Cardiac fibroblast (primary cell): ENCODE measurements at regions not wholly inside any gene's neighbourhood (a gene's known extent, or its start where the extent isn't known, plus 50 kb on each side); places are given as distances from the start of the nearest gene placed in this dataset.
"Not testable (repeated sequence)": the region's sequence is repeated elsewhere in the genome, so short reads cannot be mapped to it uniquely, and the experiment has no call there.

Experiments used
- DNase-seq, 2 donors: peaks; one replicate each; pipeline versions ENCODE4 v3.0.0 to v3.0.0-alpha.2; 2010; ENCODE audit warnings: low read depth in 2 of 2
- H3K4me3 ChIP-seq, 2 donors: replicated peaks in 1 of 2; 1 replicate in 1 of 2; 2 replicates in 1 of 2; pipeline ENCODE4 v1.5.1; 2011; ENCODE audit warnings: low read depth in 2 of 2, low read length in 2 of 2, mild to moderate bottlenecking in 2 of 2, moderate library complexity in 1 of 2
- TF ChIP-seq, protein P1 (sequence below): IDR thresholded peaks from one replicate; pipeline ENCODE4 v1.5.1; 2011; ENCODE audit warnings: low read depth, mild to moderate bottlenecking, low read length, inconsistent platforms

DNA sequence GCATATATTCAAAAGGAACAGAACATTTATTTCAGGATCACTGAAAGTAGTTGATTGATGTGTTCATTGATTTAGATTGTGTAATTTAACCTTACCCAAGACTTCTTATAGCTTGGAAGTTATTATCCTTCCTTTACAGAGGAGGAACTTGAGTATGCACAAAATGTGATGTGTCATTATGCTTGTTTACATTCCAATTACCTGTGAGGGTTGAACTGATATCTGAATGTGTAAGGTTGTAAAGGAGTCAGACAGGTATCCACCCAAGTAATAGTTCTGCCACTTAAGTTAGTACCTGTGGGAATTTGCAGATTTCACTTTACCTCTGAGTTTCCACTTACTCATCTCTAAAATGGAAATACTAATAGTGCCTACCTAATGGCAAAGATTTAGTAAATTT is 668.2 kb downstream of the DOK5 start:
- DNase-seq: no peak
- no peak overlapping the region for H3K4me3 ChIP-seq
- TF ChIP-seq, protein P1, sequence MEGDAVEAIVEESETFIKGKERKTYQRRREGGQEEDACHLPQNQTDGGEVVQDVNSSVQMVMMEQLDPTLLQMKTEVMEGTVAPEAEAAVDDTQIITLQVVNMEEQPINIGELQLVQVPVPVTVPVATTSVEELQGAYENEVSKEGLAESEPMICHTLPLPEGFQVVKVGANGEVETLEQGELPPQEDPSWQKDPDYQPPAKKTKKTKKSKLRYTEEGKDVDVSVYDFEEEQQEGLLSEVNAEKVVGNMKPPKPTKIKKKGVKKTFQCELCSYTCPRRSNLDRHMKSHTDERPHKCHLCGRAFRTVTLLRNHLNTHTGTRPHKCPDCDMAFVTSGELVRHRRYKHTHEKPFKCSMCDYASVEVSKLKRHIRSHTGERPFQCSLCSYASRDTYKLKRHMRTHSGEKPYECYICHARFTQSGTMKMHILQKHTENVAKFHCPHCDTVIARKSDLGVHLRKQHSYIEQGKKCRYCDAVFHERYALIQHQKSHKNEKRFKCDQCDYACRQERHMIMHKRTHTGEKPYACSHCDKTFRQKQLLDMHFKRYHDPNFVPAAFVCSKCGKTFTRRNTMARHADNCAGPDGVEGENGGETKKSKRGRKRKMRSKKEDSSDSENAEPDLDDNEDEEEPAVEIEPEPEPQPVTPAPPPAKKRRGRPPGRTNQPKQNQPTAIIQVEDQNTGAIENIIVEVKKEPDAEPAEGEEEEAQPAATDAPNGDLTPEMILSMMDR: no peak

DNA sequence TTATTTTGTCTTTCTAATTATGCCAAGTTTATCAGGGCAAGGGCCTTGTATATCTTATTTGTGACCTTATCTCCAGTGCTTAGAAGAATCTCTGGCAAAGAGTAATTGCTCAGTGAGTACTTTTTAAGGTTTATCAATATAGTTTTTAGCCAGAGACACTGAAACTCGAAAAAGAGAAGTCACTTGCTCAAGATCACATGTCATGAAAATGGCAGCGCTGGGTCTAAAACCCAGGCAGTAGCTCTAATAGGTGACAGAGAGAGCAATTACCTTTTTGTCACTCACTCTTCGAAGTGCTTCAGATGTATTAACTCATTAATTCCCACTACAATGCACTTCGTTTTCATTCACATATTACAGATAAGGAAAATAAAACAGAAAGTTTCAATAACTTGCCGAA is 667.5 kb downstream of the DOK5 start:
- DNase-seq: no peak
- no peak overlapping the region for H3K4me3 ChIP-seq
- TF ChIP-seq, protein P1: no peak

DNA sequence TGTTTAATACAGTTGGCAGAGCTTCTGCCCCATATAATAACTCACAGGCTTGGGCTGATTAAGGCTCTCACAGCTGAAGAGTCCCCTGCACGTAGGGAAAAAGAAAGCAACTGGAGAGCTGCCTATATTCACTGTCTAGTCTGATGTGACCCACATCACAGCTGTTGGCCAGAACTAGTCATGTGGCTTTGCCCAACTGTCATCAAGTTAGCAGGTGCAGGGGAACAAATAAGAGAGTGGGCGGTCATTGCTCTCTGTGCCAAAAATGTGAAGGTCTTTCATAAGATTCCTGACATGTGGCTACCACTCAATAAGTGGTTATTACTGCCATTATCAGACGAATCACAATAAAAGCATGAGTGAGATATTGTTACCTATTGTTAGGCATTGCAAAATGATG is 665.2 kb downstream of the DOK5 start:
- DNase-seq: no peak
- H3K4me3 ChIP-seq: no peak overlapping the region
- TF ChIP-seq, protein P1: no peak

DNA sequence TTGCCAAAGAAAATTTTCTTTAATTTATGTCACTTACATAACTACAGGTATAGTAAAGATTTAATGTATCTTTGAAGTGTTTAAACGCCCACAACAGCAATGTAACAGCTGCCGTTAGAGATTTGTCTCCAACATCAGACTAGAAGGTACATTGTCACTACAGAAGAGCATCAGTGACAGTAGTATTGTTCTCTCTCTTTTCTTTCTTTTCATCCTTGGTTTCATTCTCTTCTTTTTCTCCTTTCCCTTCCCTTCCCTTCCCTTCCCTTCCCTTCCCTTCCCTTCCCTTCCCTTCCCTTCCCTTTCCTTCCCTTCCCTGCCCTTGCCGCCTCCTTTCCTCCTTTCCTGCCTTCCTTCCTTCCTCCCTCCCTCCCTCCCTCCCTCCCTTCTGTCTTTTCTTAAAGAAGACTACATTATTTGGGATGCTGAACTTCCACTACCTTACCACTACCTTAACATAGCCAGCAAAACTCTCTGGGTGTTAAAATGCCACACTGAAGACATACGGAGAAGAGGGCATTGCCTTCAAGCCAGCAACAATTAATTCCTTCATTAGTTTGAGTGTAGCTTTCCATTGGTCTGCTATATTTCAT is 663.9 kb downstream of the DOK5 start:
- DNase-seq: no peak
- TF ChIP-seq, protein P1: no peak
- H3K4me3 ChIP-seq: no peak overlapping the region

DNA sequence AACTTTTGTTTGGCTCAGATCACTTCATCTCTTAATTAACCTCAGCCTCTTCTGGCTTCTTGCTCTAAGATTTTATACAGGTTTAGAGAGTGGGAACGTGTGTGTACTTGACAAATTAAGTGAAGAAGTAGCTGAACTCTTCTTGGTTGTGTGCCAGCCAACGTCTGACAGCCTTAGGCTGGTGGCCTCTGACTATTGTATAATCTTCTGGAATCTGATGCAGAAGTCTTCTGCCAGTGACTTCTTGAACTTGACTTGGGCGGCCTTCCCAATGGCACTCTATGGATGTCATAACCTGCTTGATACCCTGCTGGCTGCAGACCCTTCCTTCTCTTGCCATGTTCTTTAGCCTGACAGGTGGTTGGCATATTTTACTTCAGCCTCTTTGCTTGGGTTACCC is 660.5 kb downstream of the DOK5 start:
- no peak overlapping the region for H3K4me3 ChIP-seq
- DNase-seq: no peak
- TF ChIP-seq, protein P1: no peak

DNA sequence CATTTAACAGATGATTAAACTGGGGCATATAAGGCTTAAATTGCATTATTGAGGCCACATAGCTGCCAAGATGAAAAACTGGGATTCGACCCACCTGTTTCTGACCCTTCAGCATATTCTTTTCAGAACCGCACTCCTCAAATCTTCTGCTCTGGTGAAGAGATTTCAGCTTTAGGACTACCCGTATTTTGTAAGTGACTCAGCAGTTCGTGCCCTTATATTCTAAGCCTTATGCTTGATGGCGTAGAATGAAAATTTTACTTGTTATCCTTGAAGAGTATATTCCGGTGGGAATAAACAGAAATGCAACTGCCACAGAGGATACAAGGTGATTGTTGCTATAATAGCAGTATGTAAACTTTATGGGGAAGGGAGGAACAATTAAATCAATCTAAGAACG is 657.1 kb downstream of the DOK5 start:
- TF ChIP-seq, protein P1: no peak
- no peak overlapping the region for H3K4me3 ChIP-seq

DNA sequence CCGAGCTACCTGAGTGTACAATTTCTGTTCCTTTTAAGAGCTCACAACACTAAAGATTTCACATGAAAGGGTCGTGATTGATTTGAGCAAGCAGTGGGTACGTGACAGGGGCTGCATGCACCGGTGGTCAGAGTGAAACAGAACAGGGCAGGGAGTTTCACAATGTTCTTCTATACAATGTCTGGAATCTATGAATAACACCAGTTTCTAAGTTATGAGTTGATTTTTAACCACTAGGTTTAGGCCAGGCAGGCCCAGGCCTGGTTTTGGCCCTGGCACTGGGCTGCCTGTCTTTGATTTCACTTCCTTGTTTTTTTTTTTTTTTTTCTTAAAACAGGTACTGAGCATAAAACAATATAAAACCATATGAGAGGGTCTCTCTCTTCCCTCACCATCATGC is 642.2 kb downstream of the DOK5 start:
- not testable (repeated sequence) for DNase-seq, H3K4me3 ChIP-seq

More for the DNA sequence above, 657.1 kb downstream of the DOK5 start:
- no peak for DNase-seq
